ENCODE measurements at regions not wholly inside any gene's neighbourhood (a gene's known extent, or its start where the extent isn't known, plus 50 kb on each side); places are given as distances from the start of the nearest gene placed in this dataset.

GRCh38 chr7:35528381-35528977 lies 166.5 kb downstream of the HERPUD2 start:
- TF ChIP-seq CTCF (IDR thresholded peaks at IDR 0.05) (no peak), POLR2A (IDR thresholded peaks at IDR 0.05) (no peak), POLR2AphosphoS5 (IDR thresholded peaks at IDR 0.05) (no peak), EP300 (IDR thresholded peaks at IDR 0.05; ENCODE audit: low read depth) (no peak)

Measured in transverse colon (tissue), 4 donors.